Stimulated activated CD4-positive, alpha-beta T cell treated with anti-CD3 and anti-CD28 coated beads, TNF-alpha, amount 100 ng/mL, for 1 hour (primary cell): ENCODE measurements at regions not wholly inside any gene's neighbourhood (a gene's known extent, or its start where the extent isn't known, plus 50 kb on each side); places are given as distances from the start of the nearest gene placed in this dataset.
"Not testable (repeated sequence)": the region's sequence is repeated elsewhere in the genome, so short reads cannot be mapped to it uniquely, and the experiment has no call there.

Experiments
- DNase-seq, 3 donors: peaks; one replicate each; pipeline ENCODE4 v3.0.0-alpha.2; 2020; ENCODE audit warnings: low read depth in 3 of 3, low spot score in 1 of 3

GRCh38 chr12:131249246-131250027 is 295.7 kb downstream of the ADGRD1 start:
- DNase-seq = no peak

- no peak for DNase-seq
Measured at GRCh38 chr12:131250028-131250950, 296.6 kb downstream of the ADGRD1 start.

- DNase-seq = no peak
Measured at GRCh38 chr12:131250951-131251315, 297.2 kb downstream of the ADGRD1 start.

- no peak for DNase-seq
Measured at GRCh38 chr12:131251336-131252101, 297.8 kb downstream of the ADGRD1 start.

- no peak for DNase-seq
Measured at GRCh38 chr12:131253376-131254026, 299.8 kb downstream of the ADGRD1 start.

- no peak for DNase-seq
Measured at GRCh38 chr12:131254374-131254773, 300.7 kb downstream of the ADGRD1 start.

- DNase-seq = no peak
Measured at GRCh38 chr12:131258398-131258797, 304.7 kb downstream of the ADGRD1 start.

- no peak for DNase-seq
Measured at GRCh38 chr12:131260251-131260905, 306.7 kb downstream of the ADGRD1 start.

GRCh38 chr12:131260954-131261353 is 307.2 kb downstream of the ADGRD1 start:
- DNase-seq = no peak

GRCh38 chr12:131261906-131262305 is 308.2 kb downstream of the ADGRD1 start:
- no peak for DNase-seq

- no peak for DNase-seq
Measured at GRCh38 chr12:131263626-131264025, 309.9 kb downstream of the ADGRD1 start.

GRCh38 chr12:131264635-131265034 is 310.9 kb downstream of the ADGRD1 start:
- no peak for DNase-seq

- DNase-seq = no peak
Measured at GRCh38 chr12:131266591-131267467, 313.1 kb downstream of the ADGRD1 start.

GRCh38 chr12:131267576-131267975 is 313.9 kb downstream of the ADGRD1 start:
- DNase-seq = no peak

- not testable (repeated sequence) for DNase-seq
Measured at GRCh38 chr12:131268123-131268522, 314.4 kb downstream of the ADGRD1 start.

GRCh38 chr12:131268571-131268970 is 314.9 kb downstream of the ADGRD1 start:
- not testable (repeated sequence) for DNase-seq

- no peak for DNase-seq
Measured at GRCh38 chr12:131269551-131269950, 315.8 kb downstream of the ADGRD1 start.

- DNase-seq = not testable (repeated sequence)
Measured at GRCh38 chr12:131269977-131270376, 316.3 kb downstream of the ADGRD1 start.

- no peak for DNase-seq
Measured at GRCh38 chr12:131271724-131272123, 318.0 kb downstream of the ADGRD1 start.
